ENCODE measurements at regions not wholly inside any gene's neighbourhood (a gene's known extent, or its start where the extent isn't known, plus 50 kb on each side); places are given as distances from the start of the nearest gene placed in this dataset.
A peak's percentile ranks its signal among the peaks of the same experiment; 100 is the strongest.

DNA sequence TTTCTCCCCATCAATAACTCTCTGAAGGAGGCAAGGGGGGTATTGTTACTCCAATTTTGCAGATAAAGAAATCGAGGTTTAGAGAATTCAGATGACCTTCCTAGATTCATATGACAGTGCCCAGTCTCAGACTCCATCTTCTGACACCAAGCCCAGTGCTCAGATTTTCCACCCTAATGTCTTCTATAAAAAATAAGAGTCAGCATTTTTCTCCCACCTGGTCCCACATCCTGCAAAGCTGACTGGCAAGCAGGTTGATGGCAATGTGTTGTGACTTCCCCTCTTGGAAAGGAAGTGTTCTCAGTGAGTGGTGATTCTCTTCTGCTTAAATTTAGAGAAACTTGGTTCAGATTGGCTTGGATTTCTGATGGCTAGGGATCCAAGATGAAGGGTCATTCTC is 129.4 kb downstream of the SOX9 start:
- no peak for DNase-seq (ENCODE audit: low read depth)
- TF ChIP-seq, protein P1, sequence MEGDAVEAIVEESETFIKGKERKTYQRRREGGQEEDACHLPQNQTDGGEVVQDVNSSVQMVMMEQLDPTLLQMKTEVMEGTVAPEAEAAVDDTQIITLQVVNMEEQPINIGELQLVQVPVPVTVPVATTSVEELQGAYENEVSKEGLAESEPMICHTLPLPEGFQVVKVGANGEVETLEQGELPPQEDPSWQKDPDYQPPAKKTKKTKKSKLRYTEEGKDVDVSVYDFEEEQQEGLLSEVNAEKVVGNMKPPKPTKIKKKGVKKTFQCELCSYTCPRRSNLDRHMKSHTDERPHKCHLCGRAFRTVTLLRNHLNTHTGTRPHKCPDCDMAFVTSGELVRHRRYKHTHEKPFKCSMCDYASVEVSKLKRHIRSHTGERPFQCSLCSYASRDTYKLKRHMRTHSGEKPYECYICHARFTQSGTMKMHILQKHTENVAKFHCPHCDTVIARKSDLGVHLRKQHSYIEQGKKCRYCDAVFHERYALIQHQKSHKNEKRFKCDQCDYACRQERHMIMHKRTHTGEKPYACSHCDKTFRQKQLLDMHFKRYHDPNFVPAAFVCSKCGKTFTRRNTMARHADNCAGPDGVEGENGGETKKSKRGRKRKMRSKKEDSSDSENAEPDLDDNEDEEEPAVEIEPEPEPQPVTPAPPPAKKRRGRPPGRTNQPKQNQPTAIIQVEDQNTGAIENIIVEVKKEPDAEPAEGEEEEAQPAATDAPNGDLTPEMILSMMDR (conservative IDR thresholded peaks at IDR 0.05; ENCODE audit: low read depth, low read length) = no peak
- no peak overlapping the region for H3K4me3 ChIP-seq (ENCODE audit: low read length)

DNA sequence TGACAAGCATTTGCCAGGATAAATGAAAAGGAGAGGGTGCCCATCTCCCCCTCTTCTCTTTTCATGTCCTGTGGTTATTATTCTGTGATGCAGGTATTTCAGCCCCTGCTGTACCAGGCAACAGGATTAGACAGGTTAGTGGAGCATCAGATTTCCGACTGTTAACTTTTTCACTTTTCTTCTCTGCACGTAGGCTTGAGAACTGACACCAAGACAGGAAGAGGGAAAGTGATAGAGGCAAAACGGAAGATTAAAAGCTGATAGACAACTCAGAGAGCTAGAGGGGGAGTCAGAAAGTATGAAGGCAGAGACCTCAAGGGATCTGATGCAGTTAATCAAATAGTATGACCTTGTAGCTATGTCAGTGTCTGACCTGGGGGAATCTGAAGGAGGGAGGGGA is 132.8 kb downstream of the SOX9 start:
- no peak overlapping the region for H3K4me3 ChIP-seq (ENCODE audit: low read length)
- TF ChIP-seq, protein P1 (conservative IDR thresholded peaks at IDR 0.05; ENCODE audit: low read depth, low read length) = no peak
- DNase-seq (ENCODE audit: low read depth) = no peak

DNA sequence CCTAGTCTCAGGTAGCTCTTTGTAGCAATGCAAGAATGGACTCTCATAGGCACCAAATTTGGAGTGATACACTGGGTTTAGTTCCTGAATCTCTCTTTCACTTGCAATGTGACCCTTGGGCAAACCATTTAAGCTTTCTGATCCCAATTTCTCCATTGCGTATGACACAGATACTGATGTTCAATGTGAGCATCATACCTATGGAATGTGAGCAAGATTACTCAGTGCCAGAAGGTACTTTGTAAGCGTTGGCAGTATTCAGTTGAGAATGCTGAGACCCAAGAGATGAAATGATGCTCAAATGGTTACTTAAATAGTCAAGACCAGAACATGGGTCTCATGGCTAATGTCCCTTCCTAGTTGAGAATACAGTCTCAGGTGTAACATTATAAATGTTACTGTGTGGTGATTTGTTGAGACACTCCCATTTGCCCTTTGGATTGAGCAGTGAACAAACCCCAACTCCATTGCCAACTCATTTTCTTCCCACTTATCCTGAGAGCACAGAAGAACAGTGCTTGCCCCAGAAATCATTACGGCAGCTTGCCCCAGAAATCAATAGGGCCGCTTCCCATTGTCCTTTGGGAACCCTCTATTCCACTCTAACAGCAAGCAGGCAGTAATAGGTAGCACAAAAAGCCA is 134.1 kb downstream of the SOX9 start:
- TF ChIP-seq, protein P1 (conservative IDR thresholded peaks at IDR 0.05; ENCODE audit: low read depth, low read length) = no peak
- no peak overlapping the region for H3K4me3 ChIP-seq (ENCODE audit: low read length)
- no peak for DNase-seq (ENCODE audit: low read depth)

DNA sequence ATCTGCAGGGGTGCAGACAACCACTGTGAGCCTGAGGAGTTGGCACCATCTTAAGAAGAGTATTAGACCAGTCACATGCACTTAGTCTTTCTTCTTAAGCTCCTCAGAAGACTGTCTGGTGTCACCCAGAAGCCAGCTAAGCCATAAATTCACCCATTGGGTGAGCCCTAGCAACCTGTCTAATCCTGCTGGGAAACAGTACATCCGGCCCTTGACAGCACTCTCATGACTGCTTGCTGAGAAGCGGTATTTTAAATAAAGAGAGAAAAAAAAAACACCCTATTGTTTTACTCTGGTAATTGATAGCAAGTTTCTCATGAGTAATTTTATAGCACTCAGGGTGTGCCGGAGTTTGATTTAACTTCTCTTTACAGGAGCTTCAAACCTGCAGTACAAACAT is 134.7 kb downstream of the SOX9 start:
- H3K4me3 ChIP-seq (ENCODE audit: low read length) = no peak overlapping the region
- DNase-seq (ENCODE audit: low read depth) = peak; percentile 98
- TF ChIP-seq, protein P1 (conservative IDR thresholded peaks at IDR 0.05; ENCODE audit: low read depth, low read length) = no peak

DNA sequence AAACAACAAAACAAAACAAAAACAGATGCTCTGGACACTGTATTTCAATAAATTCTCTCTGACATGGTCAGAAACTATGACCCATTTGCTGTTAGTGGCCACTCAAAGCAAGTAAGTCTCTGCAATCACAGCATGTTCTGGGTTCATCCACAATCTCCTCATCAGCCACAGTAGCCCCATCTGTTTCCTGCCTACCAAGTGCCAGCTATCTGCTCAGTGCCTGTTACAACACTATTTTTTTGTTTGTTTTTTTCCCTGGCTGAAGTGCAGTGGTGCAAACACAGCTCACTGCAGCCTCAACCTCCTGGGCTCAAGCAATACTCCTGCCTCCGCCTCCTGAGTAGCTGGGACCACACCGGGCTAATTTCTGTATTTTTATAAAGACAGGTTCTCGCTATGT is 137.9 kb downstream of the SOX9 start:
- DNase-seq (ENCODE audit: low read depth) = no peak
- TF ChIP-seq, protein P1 (conservative IDR thresholded peaks at IDR 0.05; ENCODE audit: low read depth, low read length) = no peak
- no peak overlapping the region for H3K4me3 ChIP-seq (ENCODE audit: low read length)

DNA sequence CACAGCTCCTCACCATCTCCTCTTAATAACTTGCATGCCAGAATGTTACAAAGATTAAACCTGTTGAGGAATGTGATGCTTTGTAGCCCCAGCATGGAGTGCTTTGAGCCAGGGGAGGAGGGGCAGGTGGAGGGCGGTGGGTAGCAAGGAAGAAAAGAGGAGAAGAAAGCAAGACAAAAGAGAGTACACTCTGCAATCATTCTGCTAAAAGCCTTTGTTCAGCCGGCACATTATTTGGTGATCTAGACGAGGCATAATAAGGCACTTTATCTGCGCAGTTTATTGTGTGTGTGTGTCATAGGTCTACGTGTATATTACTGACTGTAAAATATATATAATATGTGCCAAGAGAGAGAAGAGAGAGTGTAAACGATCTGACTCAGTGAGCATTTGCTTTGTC is 139.1 kb downstream of the SOX9 start:
- TF ChIP-seq, protein P1 (conservative IDR thresholded peaks at IDR 0.05; ENCODE audit: low read depth, low read length) = no peak
- no peak overlapping the region for H3K4me3 ChIP-seq (ENCODE audit: low read length)
- DNase-seq (ENCODE audit: low read depth) = peak; percentile 9

DNA sequence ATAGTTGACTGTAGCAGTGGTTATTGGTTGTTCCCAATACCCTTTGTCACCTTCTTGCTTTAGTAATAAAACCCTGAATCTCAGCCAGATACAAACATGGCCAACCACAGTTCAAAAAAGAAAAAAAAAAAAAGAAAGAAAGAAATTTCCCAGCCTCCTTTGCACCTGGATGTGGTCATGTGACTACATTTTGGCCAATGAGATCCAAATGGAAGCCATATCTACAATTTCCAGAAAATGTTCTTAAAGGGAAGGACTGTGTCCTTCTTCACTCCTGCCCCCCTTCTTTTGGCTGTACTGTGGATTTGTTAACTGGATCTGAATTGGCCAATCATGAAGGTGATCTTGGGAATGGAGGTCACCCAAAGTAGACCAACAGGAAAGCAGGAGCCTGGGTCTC is 141.9 kb downstream of the SOX9 start:
- TF ChIP-seq, protein P1 (conservative IDR thresholded peaks at IDR 0.05; ENCODE audit: low read depth, low read length) = no peak
- no peak overlapping the region for H3K4me3 ChIP-seq (ENCODE audit: low read length)
- DNase-seq (ENCODE audit: low read depth) = no peak
